T47D (cell line): ENCODE measurements at regions not wholly inside any gene's neighbourhood (a gene's known extent, or its start where the extent isn't known, plus 50 kb on each side); places are given as distances from the start of the nearest gene placed in this dataset.

Source experiments
- DNase-seq, 2 experiments: peaks; one replicate each; pipeline versions ENCODE4 v3.0.0 to v3.0.0-alpha.2; 2011 to 2012; ENCODE audit warnings: low read depth in 1 of 2, low spot score in 1 of 2
- JUND ChIP-seq: IDR thresholded peaks from 2 replicates; pipeline ENCODE4 v1.6.1; 2012; ENCODE audit warnings: low read depth
- in situ Hi-C: cut with HindIII; loops from 2 replicates; pipeline ENCODE4 v1.10.0; 2016; ENCODE audit warnings: low sequenced_read_pairs, low pct_unique_long_range_greater_than_20kb

GRCh38 chr9:32698706-32699277, 63.3 kb upstream of the TAF1L start:
- DNase-seq, result no peak
- no peak for TF ChIP-seq JUND
- in situ Hi-C loops, result no loop called here

GRCh38 chr9:32701321-32702022, 66.0 kb upstream of the TAF1L start:
- TF ChIP-seq JUND, result no peak
- no peak for DNase-seq
- in situ Hi-C loops, result no loop called here

GRCh38 chr9:32703635-32704034, 68.2 kb upstream of the TAF1L start:
- TF ChIP-seq JUND, result no peak
- DNase-seq, result peak in 1 of 2 experiments; percentile 19
- in situ Hi-C loops, result no loop called here

GRCh38 chr9:32704343-32704742, 68.9 kb upstream of the TAF1L start:
- no peak for TF ChIP-seq JUND
- in situ Hi-C loops, result no loop called here
- no peak for DNase-seq

GRCh38 chr9:32705059-32705458, 69.6 kb upstream of the TAF1L start:
- TF ChIP-seq JUND, result no peak
- no peak for DNase-seq
- in situ Hi-C loops, result no loop called here

GRCh38 chr9:32706004-32706724, 70.7 kb upstream of the TAF1L start:
- in situ Hi-C loops, result no loop called here
- no peak for TF ChIP-seq JUND
- DNase-seq, result no peak

GRCh38 chr9:32706725-32707100, 71.2 kb upstream of the TAF1L start:
- DNase-seq, result no peak
- in situ Hi-C loops, result no loop called here
- TF ChIP-seq JUND, result no peak

- no peak for TF ChIP-seq JUND
- in situ Hi-C loops, result no loop called here
- no peak for DNase-seq
Measured at GRCh38 chr9:32707326-32707725, 71.9 kb upstream of the TAF1L start.

GRCh38 chr9:32708480-32709150, 73.1 kb upstream of the TAF1L start:
- no peak for TF ChIP-seq JUND
- DNase-seq, result no peak
- in situ Hi-C loops, result no loop called here

GRCh38 chr9:32709871-32710270, 73.5 kb upstream of the TMEM215 start:
- in situ Hi-C loops, result no loop called here
- no peak for DNase-seq
- no peak for TF ChIP-seq JUND

GRCh38 chr9:32716425-32716824, 66.9 kb upstream of the TMEM215 start:
- in situ Hi-C loops, result no loop called here
- no peak for DNase-seq
- no peak for TF ChIP-seq JUND

- in situ Hi-C loops, result no loop called here
- DNase-seq, result no peak
- TF ChIP-seq JUND, result no peak
Measured at GRCh38 chr9:32716955-32717543, 66.3 kb upstream of the TMEM215 start.
